ENCODE measurements at regions not wholly inside any gene's neighbourhood (a gene's known extent, or its start where the extent isn't known, plus 50 kb on each side); places are given as distances from the start of the nearest gene placed in this dataset.

DNA sequence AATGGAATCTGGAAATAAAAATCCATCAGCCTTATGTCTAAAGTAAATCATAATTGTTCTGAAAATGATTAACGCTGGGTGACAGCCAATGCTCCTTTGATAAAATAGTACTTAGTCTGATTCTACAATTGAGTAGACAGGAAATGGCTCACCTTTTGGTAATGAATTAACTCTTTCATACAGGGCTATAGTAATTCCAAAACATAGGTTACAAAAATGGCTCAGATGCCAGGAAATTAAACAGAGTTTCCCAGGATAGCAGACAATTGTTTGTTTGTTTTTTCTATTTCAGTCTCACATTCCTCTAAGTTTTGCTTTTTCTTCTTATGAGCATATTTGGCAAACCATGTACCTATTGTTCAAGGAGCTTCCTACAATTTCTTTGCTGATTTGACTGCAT, 257.2 kb upstream of the EPHA7 start:
- Histone ChIP-seq H3K18ac (ENCODE audit: low read length) (no peak overlapping the region), H3K9ac (ENCODE audit: low read length) (no peak overlapping the region), H3K27me3 (ENCODE audit: insufficient read depth, low read length, poor library complexity) (no peaks in the 10 kb centered on the region), H2AK5ac (ENCODE audit: low read length) (no peak overlapping the region), H3K4me3 (ENCODE audit: low read length) (no peak overlapping the region), H2BK120ac (ENCODE audit: low read depth, low read length) (no peak overlapping the region), H3K79me1 (ENCODE audit: low read length) (no peaks in the 10 kb centered on the region), H2BK5ac (ENCODE audit: low read length) (no peak overlapping the region), H3K4me1 (ENCODE audit: control insufficient read depth, low read depth, low read length) (no peaks in the 10 kb centered on the region), H3K4me2 (ENCODE audit: low read length) (no peak overlapping the region), H3K56ac (ENCODE audit: low read length) (no peak overlapping the region), H2BK15ac (replicated peaks; ENCODE audit: low read depth) (no peak overlapping the region), H3K4ac (ENCODE audit: low read depth, low read length) (no peak overlapping the region), H3K23ac (ENCODE audit: low read length) (no peak overlapping the region), H3K36me3 (ENCODE audit: control insufficient read depth, insufficient read depth, low read length) (no peaks in the 10 kb centered on the region), H4K8ac (ENCODE audit: low read depth, low read length) (no peak overlapping the region), H4K5ac (ENCODE audit: low read length) (no peak overlapping the region), H3K79me2 (ENCODE audit: control insufficient read depth, insufficient read depth, low read length) (no peaks in the 10 kb centered on the region), H3K27ac (ENCODE audit: low read depth, low read length) (no peak overlapping the region)
- no CpG with 5 or more reads among the region's 1 CpG for WGBS (ENCODE audit: extremely low coverage, insufficient coverage, low lambda C conversion rate)
- DNase-seq, result no peak

DNA sequence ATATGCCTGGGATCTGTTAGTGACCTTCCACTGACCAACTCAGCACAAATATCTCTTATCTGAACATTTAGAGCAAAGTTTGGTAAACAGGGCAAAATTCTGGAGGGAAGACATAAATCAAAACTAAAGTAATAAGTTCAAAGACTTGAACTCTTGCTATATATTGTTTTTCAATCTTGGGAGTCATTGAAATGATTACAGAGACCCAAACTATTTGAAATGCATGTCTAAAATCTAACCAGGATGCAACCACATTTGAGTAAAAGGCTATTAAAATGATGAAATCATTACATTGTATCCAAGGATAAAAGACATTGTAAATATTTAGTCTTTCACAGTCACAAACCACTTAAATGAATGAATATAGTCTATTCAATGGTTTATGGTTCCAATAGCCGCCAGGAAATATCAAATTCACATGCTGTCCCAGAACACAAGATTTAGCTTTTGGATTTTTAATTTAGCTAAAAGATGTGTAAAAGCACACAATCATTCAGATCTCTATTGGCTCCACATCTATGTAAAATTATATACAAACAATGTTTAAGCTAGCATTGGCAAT, 256.6 kb upstream of the EPHA7 start:
- H3K4me1 ChIP-seq (ENCODE audit: control insufficient read depth, low read depth, low read length), result no peaks in the 10 kb centered on the region

DNA sequence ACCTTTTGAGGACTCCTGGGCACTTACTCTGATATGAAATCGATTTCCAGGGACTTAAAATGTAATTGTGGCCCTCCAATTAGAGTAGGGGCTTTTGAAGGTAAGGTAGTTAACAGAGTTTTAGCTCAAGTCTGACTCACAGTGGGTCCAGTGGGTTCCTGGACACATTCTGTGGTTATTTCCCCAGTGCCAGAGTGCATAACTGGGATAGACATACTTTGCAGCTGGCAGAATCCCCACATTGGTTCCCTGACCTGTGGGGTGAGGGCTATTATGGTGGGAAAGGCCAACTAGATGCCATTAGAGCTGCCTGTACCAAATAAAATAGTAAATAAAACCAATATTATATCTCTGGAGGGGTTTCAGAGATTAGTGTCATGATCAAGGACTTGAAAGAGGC, 243.8 kb upstream of the EPHA7 start:
- H3K4me2 ChIP-seq (ENCODE audit: low read length), result no peak overlapping the region
- H3K36me3 ChIP-seq (ENCODE audit: control insufficient read depth, insufficient read depth, low read length), result no peaks in the 10 kb centered on the region
- no peaks in the 10 kb centered on the region for H3K27me3 ChIP-seq (ENCODE audit: insufficient read depth, low read length, poor library complexity)
- WGBS (ENCODE audit: extremely low coverage, insufficient coverage, low lambda C conversion rate), result no CpG with 5 or more reads among the region's 1 CpG
- H3K56ac ChIP-seq (ENCODE audit: low read length), result no peak overlapping the region
- no peak for DNase-seq
- H4K5ac ChIP-seq (ENCODE audit: low read length), result no peak overlapping the region
- no peak overlapping the region for H2BK5ac ChIP-seq (ENCODE audit: low read length)
- H2AK5ac ChIP-seq (ENCODE audit: low read length), result no peak overlapping the region
- H3K27ac ChIP-seq (ENCODE audit: low read depth, low read length), result no peak overlapping the region
- no peak overlapping the region for H3K4ac ChIP-seq (ENCODE audit: low read depth, low read length)
- no peak overlapping the region for H3K23ac ChIP-seq (ENCODE audit: low read length)
- no peak overlapping the region for H3K18ac ChIP-seq (ENCODE audit: low read length)
- H3K4me3 ChIP-seq (ENCODE audit: low read length), result no peak overlapping the region
- no peak overlapping the region for H4K8ac ChIP-seq (ENCODE audit: low read depth, low read length)
- H3K4me1 ChIP-seq (ENCODE audit: control insufficient read depth, low read depth, low read length), result no peaks in the 10 kb centered on the region
- no peak overlapping the region for H2BK15ac ChIP-seq (replicated peaks; ENCODE audit: low read depth)
- H3K79me2 ChIP-seq (ENCODE audit: control insufficient read depth, insufficient read depth, low read length), result no peaks in the 10 kb centered on the region
- H2BK120ac ChIP-seq (ENCODE audit: low read depth, low read length), result no peak overlapping the region
- no peaks in the 10 kb centered on the region for H3K79me1 ChIP-seq (ENCODE audit: low read length)
- no peak overlapping the region for H3K9ac ChIP-seq (ENCODE audit: low read length)

More for the DNA sequence above, 256.6 kb upstream of the EPHA7 start:
- H2BK5ac ChIP-seq (ENCODE audit: low read length), result no peak overlapping the region
- no peaks in the 10 kb centered on the region for H3K79me2 ChIP-seq (ENCODE audit: control insufficient read depth, insufficient read depth, low read length)
- H3K9ac ChIP-seq (ENCODE audit: low read length), result no peak overlapping the region
- no peak overlapping the region for H2BK120ac ChIP-seq (ENCODE audit: low read depth, low read length)
- no peak overlapping the region for H4K5ac ChIP-seq (ENCODE audit: low read length)
- H3K36me3 ChIP-seq (ENCODE audit: control insufficient read depth, insufficient read depth, low read length), result no peaks in the 10 kb centered on the region
- H3K4ac ChIP-seq (ENCODE audit: low read depth, low read length), result no peak overlapping the region
- no peaks in the 10 kb centered on the region for H3K27me3 ChIP-seq (ENCODE audit: insufficient read depth, low read length, poor library complexity)
- no peak for DNase-seq
- no peak overlapping the region for H3K23ac ChIP-seq (ENCODE audit: low read length)
- H3K18ac ChIP-seq (ENCODE audit: low read length), result no peak overlapping the region
- H3K4me2 ChIP-seq (ENCODE audit: low read length), result no peak overlapping the region
- H3K27ac ChIP-seq (ENCODE audit: low read depth, low read length), result no peak overlapping the region
- no CpG with 5 or more reads among the region's 1 CpG for WGBS (ENCODE audit: extremely low coverage, insufficient coverage, low lambda C conversion rate)
- H4K8ac ChIP-seq (ENCODE audit: low read depth, low read length), result no peak overlapping the region
- no peak overlapping the region for H2AK5ac ChIP-seq (ENCODE audit: low read length)
- H3K56ac ChIP-seq (ENCODE audit: low read length), result no peak overlapping the region
- no peaks in the 10 kb centered on the region for H3K79me1 ChIP-seq (ENCODE audit: low read length)
- H3K4me3 ChIP-seq (ENCODE audit: low read length), result no peak overlapping the region
- no peak overlapping the region for H2BK15ac ChIP-seq (replicated peaks; ENCODE audit: low read depth)

DNA sequence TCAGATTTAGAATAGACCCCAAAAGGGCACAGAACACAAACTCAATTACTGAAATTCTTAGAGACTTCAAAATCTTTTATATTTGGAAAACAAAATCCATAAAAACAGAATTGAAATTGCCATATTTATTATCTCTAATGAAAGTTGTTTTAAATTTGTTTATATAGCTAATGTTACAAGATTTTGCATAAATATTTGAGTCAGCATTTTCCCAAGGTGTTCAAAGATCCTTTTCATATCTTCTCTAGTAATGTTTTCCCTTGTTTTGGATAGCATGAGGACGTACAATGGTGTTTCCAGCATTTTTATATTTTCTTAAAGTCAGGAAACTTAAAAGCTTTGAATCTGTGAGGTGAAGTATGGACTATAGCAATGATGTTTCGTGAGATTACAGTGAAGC, 235.2 kb upstream of the EPHA7 start:
- Histone ChIP-seq H3K4me3 (ENCODE audit: low read length) (no peak overlapping the region), H3K36me3 (ENCODE audit: control insufficient read depth, insufficient read depth, low read length) (no peaks in the 10 kb centered on the region), H3K4me1 (ENCODE audit: control insufficient read depth, low read depth, low read length) (no peaks in the 10 kb centered on the region), H3K27me3 (ENCODE audit: insufficient read depth, low read length, poor library complexity) (no peaks in the 10 kb centered on the region), H3K4me2 (ENCODE audit: low read length) (no peak overlapping the region), H2BK5ac (ENCODE audit: low read length) (no peak overlapping the region), H3K56ac (ENCODE audit: low read length) (no peak overlapping the region), H4K8ac (ENCODE audit: low read depth, low read length) (no peak overlapping the region), H3K23ac (ENCODE audit: low read length) (no peak overlapping the region), H3K79me2 (ENCODE audit: control insufficient read depth, insufficient read depth, low read length) (no peaks in the 10 kb centered on the region), H4K5ac (ENCODE audit: low read length) (no peak overlapping the region), H3K9ac (ENCODE audit: low read length) (no peak overlapping the region), H3K27ac (ENCODE audit: low read depth, low read length) (no peak overlapping the region), H2AK5ac (ENCODE audit: low read length) (no peak overlapping the region), H3K79me1 (ENCODE audit: low read length) (no peaks in the 10 kb centered on the region), H2BK15ac (replicated peaks; ENCODE audit: low read depth) (no peak overlapping the region), H3K18ac (ENCODE audit: low read length) (no peak overlapping the region), H2BK120ac (ENCODE audit: low read depth, low read length) (no peak overlapping the region), H3K4ac (ENCODE audit: low read depth, low read length) (no peak overlapping the region)
- WGBS (ENCODE audit: extremely low coverage, insufficient coverage, low lambda C conversion rate), result 100% methylated on average over 1 of the region's 2 CpGs
- DNase-seq, result no peak

DNA sequence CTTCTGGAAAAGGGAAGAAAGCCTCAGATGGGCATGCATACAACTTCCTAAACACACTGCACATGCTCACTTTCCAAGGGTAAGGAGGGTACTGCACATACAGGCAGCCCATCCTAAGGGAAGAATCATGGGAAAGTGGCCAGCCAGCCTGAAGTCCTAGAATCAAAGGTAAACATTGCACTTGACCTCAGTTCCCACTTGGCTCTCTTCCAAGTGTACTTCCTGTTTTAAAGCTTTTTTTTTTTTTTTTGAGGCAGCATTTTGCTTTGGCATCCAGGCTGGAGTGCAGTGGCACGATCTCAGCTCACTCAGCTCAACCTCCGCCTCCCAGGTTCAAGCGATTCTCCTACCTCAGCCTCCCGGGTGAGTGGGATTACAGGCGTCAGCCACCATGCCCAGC, 225.3 kb upstream of the EPHA7 start:
- Histone ChIP-seq H3K56ac (ENCODE audit: low read length) (no peak overlapping the region), H2BK15ac (replicated peaks; ENCODE audit: low read depth) (no peak overlapping the region), H3K27ac (ENCODE audit: low read depth, low read length) (no peak overlapping the region), H3K4me3 (ENCODE audit: low read length) (no peak overlapping the region), H3K27me3 (ENCODE audit: insufficient read depth, low read length, poor library complexity) (no peaks in the 10 kb centered on the region), H3K4me2 (ENCODE audit: low read length) (no peak overlapping the region), H3K79me1 (ENCODE audit: low read length) (no peaks in the 10 kb centered on the region), H3K18ac (ENCODE audit: low read length) (no peak overlapping the region), H3K23ac (ENCODE audit: low read length) (no peak overlapping the region), H2BK5ac (ENCODE audit: low read length) (no peak overlapping the region), H2AK5ac (ENCODE audit: low read length) (no peak overlapping the region), H3K79me2 (ENCODE audit: control insufficient read depth, insufficient read depth, low read length) (no peaks in the 10 kb centered on the region), H2BK120ac (ENCODE audit: low read depth, low read length) (no peak overlapping the region), H3K4me1 (ENCODE audit: control insufficient read depth, low read depth, low read length) (no peaks in the 10 kb centered on the region), H3K4ac (ENCODE audit: low read depth, low read length) (no peak overlapping the region), H4K5ac (ENCODE audit: low read length) (no peak overlapping the region), H4K8ac (ENCODE audit: low read depth, low read length) (no peak overlapping the region), H3K36me3 (ENCODE audit: control insufficient read depth, insufficient read depth, low read length) (no peaks in the 10 kb centered on the region), H3K9ac (ENCODE audit: low read length) (no peak overlapping the region)
- no CpG with 5 or more reads among the region's 5 CpGs for WGBS (ENCODE audit: extremely low coverage, insufficient coverage, low lambda C conversion rate)
- DNase-seq, result no peak

DNA sequence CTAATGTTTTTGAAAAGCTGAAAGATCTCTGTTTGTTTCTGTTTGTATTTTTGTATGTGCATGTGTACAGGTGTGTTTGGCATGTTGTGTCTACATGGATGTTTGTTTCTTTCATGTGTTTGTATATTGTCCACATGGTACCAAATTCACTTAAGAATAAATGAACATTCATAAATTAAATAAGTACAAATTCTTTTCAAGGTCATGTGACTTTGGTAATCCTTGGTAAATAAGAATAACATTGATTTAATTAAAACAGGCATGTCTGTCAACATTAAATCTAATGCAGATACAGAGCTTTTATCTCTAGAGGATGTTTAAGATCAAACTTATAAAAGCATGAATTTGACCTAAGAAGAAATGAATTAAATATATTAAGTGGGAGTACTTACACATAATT, 219.8 kb upstream of the EPHA7 start:
- Histone ChIP-seq H3K18ac (ENCODE audit: low read length) (no peak overlapping the region), H2BK120ac (ENCODE audit: low read depth, low read length) (no peak overlapping the region), H3K4ac (ENCODE audit: low read depth, low read length) (no peak overlapping the region), H3K27ac (ENCODE audit: low read depth, low read length) (no peak overlapping the region), H3K4me3 (ENCODE audit: low read length) (no peak overlapping the region), H2AK5ac (ENCODE audit: low read length) (no peak overlapping the region), H3K36me3 (ENCODE audit: control insufficient read depth, insufficient read depth, low read length) (no peaks in the 10 kb centered on the region), H2BK15ac (replicated peaks; ENCODE audit: low read depth) (no peak overlapping the region), H3K79me1 (ENCODE audit: low read length) (no peaks in the 10 kb centered on the region), H4K8ac (ENCODE audit: low read depth, low read length) (no peak overlapping the region), H3K4me1 (ENCODE audit: control insufficient read depth, low read depth, low read length) (no peaks in the 10 kb centered on the region), H3K56ac (ENCODE audit: low read length) (no peak overlapping the region), H3K23ac (ENCODE audit: low read length) (no peak overlapping the region), H4K5ac (ENCODE audit: low read length) (no peak overlapping the region), H3K79me2 (ENCODE audit: control insufficient read depth, insufficient read depth, low read length) (no peaks in the 10 kb centered on the region), H3K9ac (ENCODE audit: low read length) (no peak overlapping the region), H3K4me2 (ENCODE audit: low read length) (no peak overlapping the region), H2BK5ac (ENCODE audit: low read length) (no peak overlapping the region), H3K27me3 (ENCODE audit: insufficient read depth, low read length, poor library complexity) (no peaks in the 10 kb centered on the region)
- no peak for DNase-seq
